BE2C (cell line): ENCODE measurements at regions not wholly inside any gene's neighbourhood (a gene's known extent, or its start where the extent isn't known, plus 50 kb on each side); places are given as distances from the start of the nearest gene placed in this dataset.

Experiments used
- DNase-seq: peaks from one replicate; pipeline ENCODE4 v3.0.0-alpha.2; 2020
- H3K27me3 ChIP-seq: fragments of 250-450 bp; sonication (Bioruptor Pico); 2 replicates; pipeline ENCODE4 v1.5.1; 2020; ENCODE audit warnings: mild to moderate bottlenecking
- H3K36me3 ChIP-seq: fragments of 250-450 bp; sonication (Bioruptor Pico); 2 replicates; pipeline ENCODE4 v1.5.1; 2020; ENCODE audit warnings: mild to moderate bottlenecking
- H3K4me1 ChIP-seq: fragments of 250-450 bp; sonication (Bioruptor Pico); 2 replicates; pipeline ENCODE4 v1.5.1; 2020
- H3K4me3 ChIP-seq: 2 replicates; pipeline ENCODE4 v1.5.1; 2011; ENCODE audit warnings: low read depth, low read length
- H3K9me3 ChIP-seq: fragments of 250-450 bp; sonication (Bioruptor Pico); 2 replicates; pipeline ENCODE4 v1.5.1; 2020
- TF ChIP-seq, protein P1 (sequence below): IDR thresholded peaks from 2 replicates; pipeline ENCODE4 v1.5.1; 2012; ENCODE audit warnings: mild to moderate bottlenecking, low read depth, low read length

DNA sequence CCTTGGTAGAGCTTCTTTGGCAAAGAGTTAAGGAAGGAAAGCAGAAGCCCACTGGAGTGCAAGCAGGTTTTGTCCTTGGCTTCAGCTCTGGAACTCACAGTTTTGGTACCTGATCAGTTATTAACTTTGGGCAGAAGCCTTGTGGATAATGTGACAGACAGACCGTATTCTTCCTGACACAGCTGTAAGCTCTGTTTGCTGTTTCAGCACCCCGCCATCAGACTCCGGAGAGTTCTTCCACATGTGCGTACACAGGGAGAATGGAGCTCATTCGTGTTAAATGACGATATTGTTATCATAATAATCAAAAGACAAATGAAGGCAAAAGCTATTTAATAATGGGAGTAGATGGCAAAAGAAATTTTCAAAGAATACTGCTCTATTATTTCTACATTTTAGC, 155.1 kb upstream of the ARGLU1 start:
- Histone ChIP-seq H3K4me3 (no peak overlapping the region), H3K36me3 (no peaks in the 10 kb centered on the region), H3K27me3 (peaks cover 10% of the 10 kb centered on the region), H3K4me1 (no peaks in the 10 kb centered on the region), H3K9me3 (no peaks in the 10 kb centered on the region)
- TF ChIP-seq, protein P1, sequence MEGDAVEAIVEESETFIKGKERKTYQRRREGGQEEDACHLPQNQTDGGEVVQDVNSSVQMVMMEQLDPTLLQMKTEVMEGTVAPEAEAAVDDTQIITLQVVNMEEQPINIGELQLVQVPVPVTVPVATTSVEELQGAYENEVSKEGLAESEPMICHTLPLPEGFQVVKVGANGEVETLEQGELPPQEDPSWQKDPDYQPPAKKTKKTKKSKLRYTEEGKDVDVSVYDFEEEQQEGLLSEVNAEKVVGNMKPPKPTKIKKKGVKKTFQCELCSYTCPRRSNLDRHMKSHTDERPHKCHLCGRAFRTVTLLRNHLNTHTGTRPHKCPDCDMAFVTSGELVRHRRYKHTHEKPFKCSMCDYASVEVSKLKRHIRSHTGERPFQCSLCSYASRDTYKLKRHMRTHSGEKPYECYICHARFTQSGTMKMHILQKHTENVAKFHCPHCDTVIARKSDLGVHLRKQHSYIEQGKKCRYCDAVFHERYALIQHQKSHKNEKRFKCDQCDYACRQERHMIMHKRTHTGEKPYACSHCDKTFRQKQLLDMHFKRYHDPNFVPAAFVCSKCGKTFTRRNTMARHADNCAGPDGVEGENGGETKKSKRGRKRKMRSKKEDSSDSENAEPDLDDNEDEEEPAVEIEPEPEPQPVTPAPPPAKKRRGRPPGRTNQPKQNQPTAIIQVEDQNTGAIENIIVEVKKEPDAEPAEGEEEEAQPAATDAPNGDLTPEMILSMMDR = no peak
- DNase-seq = no peak

DNA sequence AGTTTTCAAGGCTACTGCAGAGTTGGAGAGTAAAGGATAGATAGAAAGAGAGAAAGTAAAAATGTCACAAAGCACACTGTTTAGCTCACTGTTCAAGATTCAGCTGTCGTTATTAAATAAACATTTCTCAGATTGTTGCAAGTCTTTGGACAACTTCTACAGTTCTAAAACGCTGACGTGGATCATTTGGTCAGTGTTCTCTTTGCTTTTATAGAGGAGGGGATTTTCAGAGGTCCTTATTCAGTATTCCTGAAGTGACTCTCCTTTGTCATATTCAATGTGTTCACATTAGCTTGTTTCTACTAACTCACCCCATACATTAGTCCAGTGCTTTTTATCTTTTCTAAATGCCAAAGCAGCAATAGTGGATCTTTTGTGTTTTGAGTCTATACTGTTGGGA, 154.7 kb upstream of the ARGLU1 start:
- Histone ChIP-seq H3K36me3 (no peaks in the 10 kb centered on the region), H3K4me3 (no peak overlapping the region), H3K9me3 (no peaks in the 10 kb centered on the region), H3K27me3 (peaks cover 10% of the 10 kb centered on the region), H3K4me1 (no peaks in the 10 kb centered on the region)
- DNase-seq = no peak
- TF ChIP-seq, protein P1 = no peak

DNA sequence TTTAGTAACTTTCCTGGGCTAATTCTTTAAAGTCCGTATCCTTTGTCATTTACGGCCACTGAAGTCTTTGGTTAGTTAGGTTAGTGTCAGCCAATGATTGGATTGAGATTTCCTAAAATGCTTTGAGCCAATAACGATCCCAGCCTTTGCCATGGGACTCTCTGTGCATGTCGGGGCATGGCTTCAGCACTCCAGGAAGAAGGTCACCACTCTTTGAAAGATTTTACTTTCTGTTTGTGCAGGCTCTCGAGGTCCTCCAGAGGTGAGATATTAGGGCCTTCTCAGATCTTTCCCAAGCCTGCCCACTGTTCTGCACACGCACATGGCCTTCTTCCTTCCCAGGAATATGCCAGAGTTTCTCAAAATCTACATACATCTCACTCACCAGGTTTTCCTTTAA, 153.7 kb upstream of the ARGLU1 start:
- H3K9me3 ChIP-seq = no peaks in the 10 kb centered on the region
- H3K4me1 ChIP-seq = no peaks in the 10 kb centered on the region
- no peak overlapping the region for H3K4me3 ChIP-seq
- H3K27me3 ChIP-seq = peaks cover 10% of the 10 kb centered on the region
- DNase-seq = no peak
- TF ChIP-seq, protein P1 = no peak
- no peaks in the 10 kb centered on the region for H3K36me3 ChIP-seq

DNA sequence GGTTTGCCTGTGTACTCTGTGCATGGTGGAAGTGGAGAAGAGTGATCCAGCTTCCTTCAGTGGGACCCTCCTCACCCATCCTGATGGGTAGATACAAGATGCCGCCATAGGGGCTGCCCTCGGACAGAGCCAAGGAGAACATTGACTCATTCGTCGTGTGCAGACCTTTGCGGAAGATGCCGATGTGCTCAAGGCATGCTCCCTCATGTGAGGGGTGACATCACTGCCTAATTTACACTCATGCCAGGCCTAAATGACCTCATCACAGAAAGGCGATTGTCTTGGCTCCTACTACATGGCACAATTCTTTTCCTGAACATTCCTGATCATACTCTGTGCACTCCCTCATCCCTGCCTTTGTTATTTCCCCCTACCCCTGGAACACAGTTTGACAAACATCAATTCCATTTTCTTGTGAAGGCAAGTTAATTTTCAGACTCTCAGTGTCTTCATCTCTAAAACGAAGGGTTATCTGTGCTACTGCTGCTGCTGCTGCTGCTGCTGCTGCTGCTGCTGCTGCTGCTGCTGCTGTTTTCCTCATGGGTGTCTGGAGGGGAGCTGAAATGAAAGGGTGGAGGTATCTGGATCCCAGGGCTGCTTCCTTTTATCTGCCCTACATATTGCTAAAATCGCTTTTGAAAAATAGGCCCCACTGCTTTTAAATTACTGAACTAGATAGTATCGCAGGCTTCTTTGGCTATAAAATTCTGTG, 146.5 kb upstream of the ARGLU1 start:
- no peaks in the 10 kb centered on the region for H3K9me3 ChIP-seq
- TF ChIP-seq, protein P1 = no peak
- no peaks in the 10 kb centered on the region for H3K36me3 ChIP-seq
- H3K4me1 ChIP-seq = no peaks in the 10 kb centered on the region
- peaks cover 2% of the 10 kb centered on the region for H3K27me3 ChIP-seq
- no peak for DNase-seq
- no peak overlapping the region for H3K4me3 ChIP-seq

DNA sequence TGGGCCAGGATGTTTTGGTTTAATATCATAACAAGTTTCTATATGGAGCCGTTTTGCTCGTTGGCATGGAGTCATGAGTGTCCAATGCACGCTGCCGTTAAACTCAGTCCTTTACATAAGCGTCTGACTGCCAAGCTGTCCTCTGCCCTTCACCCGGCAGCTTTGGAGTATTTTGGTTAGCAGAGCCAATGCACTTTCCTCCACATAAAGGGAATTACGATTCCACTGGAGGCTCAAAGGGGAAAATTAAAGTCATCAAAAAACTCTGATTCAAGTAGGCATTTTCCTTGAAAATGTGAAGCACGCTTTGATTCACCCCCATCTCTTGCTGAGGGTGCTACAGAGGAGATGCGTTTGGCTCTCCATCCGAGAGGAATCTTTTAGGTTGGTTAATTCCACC, 144.4 kb upstream of the ARGLU1 start:
- no peaks in the 10 kb centered on the region for H3K4me1 ChIP-seq
- peaks cover 6% of the 10 kb centered on the region for H3K27me3 ChIP-seq
- H3K36me3 ChIP-seq = no peaks in the 10 kb centered on the region
- DNase-seq = no peak
- H3K9me3 ChIP-seq = no peaks in the 10 kb centered on the region
- TF ChIP-seq, protein P1 = no peak
- no peak overlapping the region for H3K4me3 ChIP-seq

DNA sequence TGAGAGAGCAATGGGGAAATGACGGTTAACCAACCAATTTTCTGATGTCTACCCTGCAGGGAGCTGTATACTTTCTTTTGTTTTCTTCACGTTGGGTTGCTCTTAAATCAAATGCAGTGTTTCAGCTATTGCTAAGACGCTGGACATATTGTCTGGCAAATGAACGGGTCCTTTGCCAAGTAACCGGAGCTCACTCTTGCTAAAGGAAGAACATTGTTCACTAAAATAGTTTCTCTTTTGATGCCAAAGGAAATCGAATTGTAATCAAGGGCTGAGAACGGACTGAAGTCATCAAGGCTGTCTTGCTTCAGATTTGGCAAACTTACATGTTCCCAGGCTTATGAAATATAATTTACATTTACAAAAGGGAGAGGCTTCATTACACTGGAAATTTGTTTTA, 142.3 kb upstream of the ARGLU1 start:
- no peak for DNase-seq
- no peak overlapping the region for H3K4me3 ChIP-seq
- peaks cover 6% of the 10 kb centered on the region for H3K27me3 ChIP-seq
- H3K4me1 ChIP-seq = no peaks in the 10 kb centered on the region
- no peaks in the 10 kb centered on the region for H3K9me3 ChIP-seq
- no peaks in the 10 kb centered on the region for H3K36me3 ChIP-seq
- TF ChIP-seq, protein P1 = no peak
